GM18507 (cell line): ENCODE measurements at regions not wholly inside any gene's neighbourhood (a gene's known extent, or its start where the extent isn't known, plus 50 kb on each side); places are given as distances from the start of the nearest gene placed in this dataset.
"Not testable (repeated sequence)": the region's sequence is repeated elsewhere in the genome, so short reads cannot be mapped to it uniquely, and the experiment has no call there.

Experiments
- DNase-seq: peaks from one replicate; pipeline ENCODE4 v3.0.0; 2011; ENCODE audit warnings: low read depth; ENCODE audit not compliant: insufficient read length; ENCODE audit errors: extremely low spot score
- FAIRE-seq: peaks from 2 replicates; lab custom pipeline; 2011; peaks lifted over from hg19 to GRCh38; lab: Jason Lieb, UNC

DNA sequence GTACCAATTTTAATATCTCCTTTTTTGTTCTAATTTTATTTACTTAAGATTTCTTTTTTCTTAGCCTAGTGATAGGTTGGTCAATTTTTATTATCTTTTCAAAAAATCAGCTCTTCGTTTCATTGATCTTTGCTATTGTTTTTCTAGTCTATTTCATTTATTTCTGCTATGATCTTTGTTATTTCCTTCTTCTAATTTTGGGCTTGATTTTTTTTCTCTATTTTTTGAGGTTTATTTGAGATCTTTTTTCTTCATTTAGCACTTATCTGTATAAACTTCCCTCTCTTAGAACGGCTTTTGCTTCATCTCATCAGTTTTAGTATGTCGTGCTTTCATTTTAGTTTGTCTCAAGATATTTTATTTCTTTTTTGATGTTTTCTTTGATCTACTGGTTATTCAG is 456.1 kb downstream of the SPATA31A1 start:
- not testable (repeated sequence) for DNase-seq, FAIRE-seq

DNA sequence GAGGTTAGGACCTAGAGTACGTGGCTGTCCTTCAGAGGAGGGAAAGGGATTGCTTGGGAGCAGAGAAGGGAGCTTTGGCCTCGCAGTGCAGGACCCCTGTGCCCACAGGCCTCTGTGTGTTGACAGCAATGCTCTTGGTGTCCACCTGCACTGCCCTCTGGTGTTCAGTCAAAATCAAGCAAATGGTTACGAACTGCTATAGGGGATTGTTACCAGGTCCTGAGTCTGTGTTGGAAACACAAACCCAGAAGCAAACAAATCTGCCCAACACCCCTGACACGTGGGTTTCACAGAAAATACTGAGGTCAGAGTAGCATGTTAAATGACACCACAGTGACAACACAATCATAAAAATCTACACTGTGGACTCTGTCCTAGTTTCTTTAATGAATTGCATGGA is 473.0 kb downstream of the SPATA31A1 start:
- not testable (repeated sequence) for FAIRE-seq, DNase-seq
